Naive thymus-derived CD4-positive, alpha-beta T cell (primary cell): ENCODE measurements at regions not wholly inside any gene's neighbourhood (a gene's known extent, or its start where the extent isn't known, plus 50 kb on each side); places are given as distances from the start of the nearest gene placed in this dataset.
A peak's percentile ranks its signal among the peaks of the same experiment; 100 is the strongest.

Experiments
- ATAC-seq: fragments of 150-1000 bp; cut with Tn5 transposase; 2 replicates; pipeline ENCODE4 v1.10.0; 2021; ENCODE audit warnings: mild to moderate bottlenecking, moderate library complexity
- CTCF ChIA-PET: fragments of 350-600 bp; sonication (Branson Sonifier 250); formaldehyde crosslinking; loops from one replicate; lab custom pipeline; 2021; ENCODE audit warnings: antibody characterized with exemption; lab: Charles Lee
- POLR2A ChIA-PET: fragments of 350-600 bp; sonication (Branson Sonifier 250); formaldehyde crosslinking; loops from one replicate; lab custom pipeline; 2021; ENCODE audit warnings: antibody characterized with exemption, inconsistent platforms; lab: Charles Lee
- DNase-seq, 9 donors: peaks; one replicate each; pipeline versions ENCODE4 v3.0.0 to v3.0.0-alpha.2; 2020 to 2022; ENCODE audit warnings: mixed read lengths in 1 of 9
- H3K27ac ChIP-seq: one replicate; pipeline ENCODE4 v1.7.0; 2013; ENCODE audit warnings: mild to moderate bottlenecking, low read depth, low read length, moderate library complexity
- H3K27me3 ChIP-seq, 2 donors: one replicate each; pipeline ENCODE4 v1.7.0; 2013; ENCODE audit warnings: low read length in 2 of 2, mild to moderate bottlenecking in 2 of 2, moderate library complexity in 2 of 2; ENCODE audit not compliant: control insufficient read depth in 2 of 2, insufficient read depth in 2 of 2
- H3K36me3 ChIP-seq, 3 experiments: 1 replicate in 2 of 3; 2 replicates in 1 of 3; pipeline ENCODE4 v1.7.0; 2013; ENCODE audit warnings: low read length in 3 of 3, mild to moderate bottlenecking in 3 of 3, moderate library complexity in 1 of 3; ENCODE audit not compliant: insufficient read depth in 3 of 3, control insufficient read depth in 2 of 3
- H3K4me1 ChIP-seq, 2 donors: one replicate each; pipeline ENCODE4 v1.7.0; 2013; ENCODE audit warnings: low read length in 2 of 2, mild to moderate bottlenecking in 2 of 2, moderate library complexity in 1 of 2; ENCODE audit not compliant: control insufficient read depth in 2 of 2, insufficient read depth in 2 of 2
- H3K4me3 ChIP-seq: 2 replicates; pipeline ENCODE4 v1.7.0; 2013; ENCODE audit warnings: mild to moderate bottlenecking, low read length
- H3K9me3 ChIP-seq, 3 experiments: 1 replicate in 2 of 3; 2 replicates in 1 of 3; pipeline ENCODE4 v1.7.0; 2013; ENCODE audit warnings: low read length in 3 of 3; ENCODE audit not compliant: control insufficient read depth in 2 of 3
- H3K27ac Mint-ChIP-seq, 9 donors: one replicate each; pipeline ENCODE4 v1.8.0; 2020 to 2022; ENCODE audit warnings: mixed read lengths in 9 of 9, mild to moderate bottlenecking in 8 of 9, moderate library complexity in 5 of 9, inconsistent platforms in 2 of 9
- H3K27me3 Mint-ChIP-seq, 5 donors: one replicate each; pipeline ENCODE4 v1.8.0; 2021 to 2022; ENCODE audit warnings: mixed read lengths in 5 of 5, mild to moderate bottlenecking in 1 of 5
- H3K36me3 Mint-ChIP-seq, 5 donors: one replicate each; pipeline ENCODE4 v1.8.0; 2020 to 2022; ENCODE audit warnings: mixed read lengths in 5 of 5, mild to moderate bottlenecking in 3 of 5, inconsistent platforms in 1 of 5
- H3K4me1 Mint-ChIP-seq, 7 donors: one replicate each; pipeline ENCODE4 v1.8.0; 2020 to 2022; ENCODE audit warnings: mixed read lengths in 7 of 7, mild to moderate bottlenecking in 3 of 7, inconsistent platforms in 1 of 7
- H3K4me3 Mint-ChIP-seq, 10 donors: one replicate each; pipeline ENCODE4 v1.8.0; 2020 to 2022; ENCODE audit warnings: mild to moderate bottlenecking in 10 of 10, mixed read lengths in 10 of 10, moderate library complexity in 6 of 10, inconsistent platforms in 2 of 10
- H3K9me3 Mint-ChIP-seq, 11 donors: one replicate each; pipeline ENCODE4 v1.8.0; 2020 to 2022; ENCODE audit warnings: mixed read lengths in 11 of 11, mild to moderate bottlenecking in 4 of 11, inconsistent platforms in 1 of 11, moderate library complexity in 1 of 11
- intact Hi-C, 2 donors: fragments of 100-400 bp; cut with micrococcal nuclease; formaldehyde crosslinking; loops; one replicate each; pipeline ENCODE4 v1.15.1; 2023

- ChIA-PET POLR2A (no interaction called here), CTCF (no interaction called here)
- H3K27ac Mint-ChIP-seq, result no peak overlapping the region
- intact Hi-C loops, result loop anchor here (5.0 to 10.0 kb wide), 4 partner anchors 43 to 347 kb away; partner anchors contain the start of gene FGF9 (in 2 of the 2)
- H3K36me3 ChIP-seq, result no peaks in the 10 kb centered on the region
- no peaks in the 10 kb centered on the region for H3K9me3 ChIP-seq
- no peaks in the 10 kb centered on the region for H3K4me1 ChIP-seq
- no peaks in the 10 kb centered on the region for H3K36me3 Mint-ChIP-seq
- no peak overlapping the region for H3K4me3 ChIP-seq
- no peak overlapping the region for H3K4me3 Mint-ChIP-seq
- no peaks in the 10 kb centered on the region for H3K9me3 Mint-ChIP-seq
- H3K27ac ChIP-seq, result no peak overlapping the region
- DNase-seq, result peak in 1 of 9 donors; percentile 27
- no peaks in the 10 kb centered on the region for H3K27me3 ChIP-seq
- peaks cover 5 to 14% (median 10%) of the 10 kb centered on the region in 7 donors for H3K4me1 Mint-ChIP-seq
- ATAC-seq, result no peak
- H3K27me3 Mint-ChIP-seq, result no peaks in the 10 kb centered on the region
These were observed 347.9 kb downstream of the FGF9 start for GRCh38 chr13:22018836-22019210.

- no peaks in the 10 kb centered on the region for H3K36me3 ChIP-seq
- ChIA-PET POLR2A (no interaction called here), CTCF (no interaction called here)
- DNase-seq (no peak), ATAC-seq (no peak)
- no peak overlapping the region for H3K27ac ChIP-seq
- Mint-ChIP-seq H3K9me3 (peaks cover 0 to 3% (median 0%) of the 10 kb centered on the region in 11 donors), H3K4me1 (no peaks in the 10 kb centered on the region), H3K27me3 (peaks cover 0 to 5% (median 0%) of the 10 kb centered on the region in 5 donors), H3K4me3 (no peak overlapping the region), H3K27ac (no peak overlapping the region), H3K36me3 (no peaks in the 10 kb centered on the region)
- intact Hi-C loops, result no loop called here
- no peaks in the 10 kb centered on the region for H3K4me1 ChIP-seq
- H3K9me3 ChIP-seq, result no peaks in the 10 kb centered on the region
- H3K27me3 ChIP-seq, result no peaks in the 10 kb centered on the region
- H3K4me3 ChIP-seq, result no peak overlapping the region
These were observed 353.6 kb downstream of the FGF9 start for GRCh38 chr13:22024381-22024994.

DNA sequence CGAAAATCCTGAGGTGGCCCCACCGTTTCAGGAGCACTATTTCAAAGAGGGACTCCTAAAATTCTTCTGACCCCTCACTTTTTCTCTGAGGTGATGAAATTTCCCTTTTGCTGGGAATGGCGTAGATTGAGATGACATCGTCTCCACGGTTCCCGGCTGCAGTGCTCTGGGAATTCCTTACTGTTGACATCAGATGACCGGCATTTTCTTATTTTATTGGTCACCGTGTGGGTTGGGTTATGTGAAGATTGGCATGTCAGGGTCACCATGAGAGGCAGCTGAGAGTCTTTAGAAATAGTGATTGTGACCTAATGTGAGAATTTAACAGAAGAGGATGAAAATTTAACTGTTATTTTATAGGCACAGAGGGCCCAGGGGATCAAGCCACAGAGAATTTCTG lies 356.7 kb downstream of the FGF9 start:
- intact Hi-C loops, result no loop called here
- Histone ChIP-seq H3K27ac (no peak overlapping the region), H3K4me3 (no peak overlapping the region), H3K36me3 (no peaks in the 10 kb centered on the region), H3K9me3 (no peaks in the 10 kb centered on the region), H3K27me3 (no peaks in the 10 kb centered on the region), H3K4me1 (no peaks in the 10 kb centered on the region)
- Mint-ChIP-seq H3K27ac (no peak overlapping the region), H3K27me3 (peaks cover 0 to 11% (median 0%) of the 10 kb centered on the region in 5 donors), H3K9me3 (peaks cover 0 to 3% (median 0%) of the 10 kb centered on the region in 11 donors), H3K4me1 (no peaks in the 10 kb centered on the region), H3K36me3 (no peaks in the 10 kb centered on the region), H3K4me3 (no peak overlapping the region)
- ChIA-PET CTCF (no interaction called here), POLR2A (no interaction called here)
- DNase-seq (no peak), ATAC-seq (no peak)

- ChIA-PET CTCF (no interaction called here), POLR2A (no interaction called here)
- no peak for ATAC-seq
These were observed 358.0 kb downstream of the FGF9 start for GRCh38 chr13:22028831-22029230.

GRCh38 chr13:22030321-22030720 lies 359.4 kb downstream of the FGF9 start:
- peaks cover 0 to 2% of the 10 kb centered on the region in 2 donors for H3K27me3 ChIP-seq
- DNase-seq (no peak), ATAC-seq (no peak)
- intact Hi-C loops, result no loop called here
- no peaks in the 10 kb centered on the region for H3K36me3 ChIP-seq
- H3K4me3 ChIP-seq, result no peak overlapping the region
- POLR2A ChIA-PET, result no interaction called here
- CTCF ChIA-PET, result no interaction called here
- H3K27ac Mint-ChIP-seq, result peak overlapping the region in 1 of 9 donors; percentile 51
- peaks cover 0 to 3% (median 0%) of the 10 kb centered on the region in 11 donors for H3K9me3 Mint-ChIP-seq
- H3K4me3 Mint-ChIP-seq, result no peak overlapping the region
- H3K36me3 Mint-ChIP-seq, result no peaks in the 10 kb centered on the region
- H3K27me3 Mint-ChIP-seq, result peaks cover 0 to 11% (median 0%) of the 10 kb centered on the region in 5 donors
- no peak overlapping the region for H3K27ac ChIP-seq
- H3K9me3 ChIP-seq, result no peaks in the 10 kb centered on the region
- no peaks in the 10 kb centered on the region for H3K4me1 ChIP-seq
- H3K4me1 Mint-ChIP-seq, result peaks cover 0 to 4% (median 0%) of the 10 kb centered on the region in 7 donors

More at GRCh38 chr13:22028831-22029230, 358.0 kb downstream of the FGF9 start:
- Histone ChIP-seq H3K27me3 (peaks cover 0 to under 1% of the 10 kb centered on the region in 2 donors), H3K27ac (no peak overlapping the region), H3K4me1 (no peaks in the 10 kb centered on the region), H3K9me3 (no peaks in the 10 kb centered on the region), H3K4me3 (no peak overlapping the region), H3K36me3 (no peaks in the 10 kb centered on the region)
- H3K4me1 Mint-ChIP-seq, result no peaks in the 10 kb centered on the region
- no peaks in the 10 kb centered on the region for H3K36me3 Mint-ChIP-seq
- no peak overlapping the region for H3K4me3 Mint-ChIP-seq
- intact Hi-C loops, result no loop called here
- peaks cover 0 to 3% (median 0%) of the 10 kb centered on the region in 11 donors for H3K9me3 Mint-ChIP-seq
- no peak for DNase-seq
- peaks cover 0 to 11% (median 0%) of the 10 kb centered on the region in 5 donors for H3K27me3 Mint-ChIP-seq
- H3K27ac Mint-ChIP-seq, result no peak overlapping the region

DNA sequence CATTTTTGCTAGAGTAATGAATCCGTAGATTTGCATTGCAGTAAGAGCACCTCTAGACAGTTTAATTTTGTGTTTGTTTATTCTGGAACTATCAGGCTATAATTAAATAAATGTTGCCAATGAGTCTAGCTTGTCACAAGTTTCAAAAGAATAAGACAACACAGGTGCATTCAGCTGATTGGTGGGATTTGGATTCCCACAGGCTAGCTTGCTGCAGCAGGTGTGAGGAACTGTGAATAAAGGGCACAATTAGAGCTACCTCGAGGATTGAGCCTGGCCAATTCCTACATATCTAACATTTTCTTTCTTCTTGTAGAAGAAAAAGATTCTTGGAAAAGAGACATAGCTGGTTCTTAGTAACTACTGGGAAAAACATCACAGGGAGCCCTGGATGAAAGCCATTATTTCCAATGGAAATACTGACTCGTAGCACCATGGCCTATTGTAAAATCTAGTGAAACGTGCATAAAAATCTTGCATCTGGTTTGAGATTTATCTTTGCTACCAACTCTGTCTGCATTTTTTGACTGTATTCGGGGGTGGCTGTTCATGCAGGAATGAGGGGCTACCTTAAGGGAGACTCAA lies 360.9 kb downstream of the FGF9 start:
- no peak for DNase-seq

GRCh38 chr13:22032905-22033304 lies 362.0 kb downstream of the FGF9 start:
- Mint-ChIP-seq H3K27ac (no peak overlapping the region), H3K4me3 (no peak overlapping the region), H3K27me3 (peaks cover 0 to 11% (median 0%) of the 10 kb centered on the region in 5 donors), H3K9me3 (peaks cover 0 to 3% (median 0%) of the 10 kb centered on the region in 11 donors), H3K4me1 (peaks cover 0 to 4% (median 0%) of the 10 kb centered on the region in 7 donors), H3K36me3 (no peaks in the 10 kb centered on the region)
- no peak for ATAC-seq
- ChIA-PET CTCF (no interaction called here), POLR2A (no interaction called here)
- Histone ChIP-seq H3K4me3 (no peak overlapping the region), H3K27me3 (peaks cover 0 to 2% of the 10 kb centered on the region in 2 donors), H3K36me3 (no peaks in the 10 kb centered on the region), H3K4me1 (no peaks in the 10 kb centered on the region), H3K27ac (no peak overlapping the region), H3K9me3 (no peaks in the 10 kb centered on the region)
- intact Hi-C loops, result no loop called here
- no peak for DNase-seq

More for the DNA sequence above, 360.9 kb downstream of the FGF9 start:
- Mint-ChIP-seq H3K4me3 (no peak overlapping the region), H3K4me1 (peaks cover 0 to 4% (median 0%) of the 10 kb centered on the region in 7 donors), H3K36me3 (no peaks in the 10 kb centered on the region), H3K9me3 (peaks cover 0 to 3% (median 0%) of the 10 kb centered on the region in 11 donors), H3K27me3 (peaks cover 0 to 11% (median 0%) of the 10 kb centered on the region in 5 donors), H3K27ac (no peak overlapping the region)
- no peak overlapping the region for H3K4me3 ChIP-seq
- no peaks in the 10 kb centered on the region for H3K9me3 ChIP-seq
- CTCF ChIA-PET, result no interaction called here
- peaks cover 0 to 2% of the 10 kb centered on the region in 2 donors for H3K27me3 ChIP-seq
- H3K4me1 ChIP-seq, result no peaks in the 10 kb centered on the region
- POLR2A ChIA-PET, result no interaction called here
- no peak overlapping the region for H3K27ac ChIP-seq
- H3K36me3 ChIP-seq, result no peaks in the 10 kb centered on the region
- ATAC-seq, result no peak
- intact Hi-C loops, result no loop called here
